ENCODE measurements at regions not wholly inside any gene's neighbourhood (a gene's known extent, or its start where the extent isn't known, plus 50 kb on each side); places are given as distances from the start of the nearest gene placed in this dataset.

- no peak for TF ChIP-seq CTCF (IDR thresholded peaks at IDR 0.05; ENCODE audit: control insufficient read depth, insufficient read depth, low read depth, low read length, missing control alignments)
- DNase-seq (ENCODE audit: low read depth) = no peak
- no peak overlapping the region for H3K4me3 ChIP-seq (ENCODE audit: control insufficient read depth, low read depth, low read length)
These were observed 431.9 kb downstream of the ANXA1 start for GRCh38 chr9:73583576-73583975.

GRCh38 chr9:73595036-73595545, 443.4 kb downstream of the ANXA1 start:
- no peak for TF ChIP-seq CTCF (IDR thresholded peaks at IDR 0.05; ENCODE audit: control insufficient read depth, insufficient read depth, low read depth, low read length, missing control alignments)
- H3K4me3 ChIP-seq (ENCODE audit: control insufficient read depth, low read depth, low read length) = no peak overlapping the region
- no peak for DNase-seq (ENCODE audit: low read depth)

- no peak overlapping the region for H3K4me3 ChIP-seq (ENCODE audit: control insufficient read depth, low read depth, low read length)
- DNase-seq (ENCODE audit: low read depth) = no peak
- TF ChIP-seq CTCF (IDR thresholded peaks at IDR 0.05; ENCODE audit: control insufficient read depth, insufficient read depth, low read depth, low read length, missing control alignments) = no peak
These were observed 444.7 kb downstream of the ANXA1 start for GRCh38 chr9:73596321-73596720.

- H3K4me3 ChIP-seq (ENCODE audit: control insufficient read depth, low read depth, low read length) = no peak overlapping the region
- TF ChIP-seq CTCF (IDR thresholded peaks at IDR 0.05; ENCODE audit: control insufficient read depth, insufficient read depth, low read depth, low read length, missing control alignments) = no peak
- DNase-seq (ENCODE audit: low read depth) = no peak
These were observed 445.4 kb downstream of the ANXA1 start for GRCh38 chr9:73597039-73597438.

GRCh38 chr9:73597771-73598170, 446.1 kb downstream of the ANXA1 start:
- DNase-seq (ENCODE audit: low read depth) = no peak
- no peak overlapping the region for H3K4me3 ChIP-seq (ENCODE audit: control insufficient read depth, low read depth, low read length)
- no peak for TF ChIP-seq CTCF (IDR thresholded peaks at IDR 0.05; ENCODE audit: control insufficient read depth, insufficient read depth, low read depth, low read length, missing control alignments)

GRCh38 chr9:73609381-73609780, 457.7 kb downstream of the ANXA1 start:
- no peak overlapping the region for H3K4me3 ChIP-seq (ENCODE audit: control insufficient read depth, low read depth, low read length)
- DNase-seq (ENCODE audit: low read depth) = no peak
- no peak for TF ChIP-seq CTCF (IDR thresholded peaks at IDR 0.05; ENCODE audit: control insufficient read depth, insufficient read depth, low read depth, low read length, missing control alignments)

- no peak overlapping the region for H3K4me3 ChIP-seq (ENCODE audit: control insufficient read depth, low read depth, low read length)
- DNase-seq (ENCODE audit: low read depth) = no peak
- no peak for TF ChIP-seq CTCF (IDR thresholded peaks at IDR 0.05; ENCODE audit: control insufficient read depth, insufficient read depth, low read depth, low read length, missing control alignments)
These were observed 459.4 kb downstream of the ANXA1 start for GRCh38 chr9:73611032-73611431.

Data from AG09309 (cell line).